Mammary epithelial cell (primary cell): ENCODE measurements at regions not wholly inside any gene's neighbourhood (a gene's known extent, or its start where the extent isn't known, plus 50 kb on each side); places are given as distances from the start of the nearest gene placed in this dataset.

ENCODE experiments used
- CTCF ChIP-seq, 2 donors: IDR thresholded peaks in 1 of 2; conservative IDR thresholded peaks in 1 of 2; 2 replicates each; pipeline ENCODE4 v1.5.1; 2011 to 2012; ENCODE audit warnings: inconsistent platforms in 2 of 2, low read length in 2 of 2, mild to moderate bottlenecking in 2 of 2, control low read depth in 1 of 2, low read depth in 1 of 2; ENCODE audit not compliant: insufficient read depth in 1 of 2; ENCODE audit errors: extremely low read depth in 1 of 2
- EZH2 ChIP-seq: IDR thresholded peaks from 2 replicates; pipeline ENCODE4 v1.6.1; 2012; ENCODE audit warnings: low read length, inconsistent platforms, borderline replicate concordance

DNA sequence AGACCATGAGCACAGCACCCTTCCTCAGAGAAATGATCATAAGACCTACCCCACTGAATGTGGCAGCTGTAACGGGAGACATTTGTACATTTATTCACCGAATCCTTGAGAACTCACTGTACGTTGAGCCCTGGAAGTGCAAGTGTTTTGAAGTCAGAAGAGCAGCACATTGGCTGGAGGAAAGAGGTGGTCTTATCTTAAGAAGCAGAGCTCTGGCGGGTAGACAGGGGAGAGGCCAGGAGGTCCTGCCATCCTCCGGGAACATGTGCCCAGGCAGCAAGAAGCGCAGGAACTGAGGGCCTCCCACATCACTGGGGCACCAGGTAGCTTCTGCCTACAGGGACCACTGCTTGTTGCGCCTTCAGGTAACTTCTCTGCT is 169.2 kb upstream of the IRF2BP2 start:
- TF ChIP-seq CTCF (conservative IDR thresholded peaks at IDR 0.05 in 1 of 2, IDR thresholded peaks at IDR 0.05 in 1 of 2; ENCODE audit: extremely low read depth in 1 of 2, insufficient read depth in 1 of 2, low read depth in 1 of 2, low read length in 2 of 2) (no peak), EZH2 (peak; percentile 36)
